HL-60 (cell line): ENCODE measurements at regions not wholly inside any gene's neighbourhood (a gene's known extent, or its start where the extent isn't known, plus 50 kb on each side); places are given as distances from the start of the nearest gene placed in this dataset.

Source experiments
- DNase-seq, 2 experiments: peaks; one replicate each; pipeline ENCODE4 v3.0.0-alpha.2; 2010 to 2020; ENCODE audit warnings: low read depth in 1 of 2, low spot score in 1 of 2
- H3K27ac ChIP-seq: fragments of 250-450 bp; sonication (Bioruptor Pico); replicated peaks from 2 replicates; pipeline ENCODE4 v1.5.1; 2020; ENCODE audit warnings: mild to moderate bottlenecking, moderate library complexity
- H3K27me3 ChIP-seq: fragments of 250-450 bp; sonication (Bioruptor Pico); 2 replicates; pipeline ENCODE4 v1.5.1; 2021; ENCODE audit warnings: mild to moderate bottlenecking, moderate library complexity; ENCODE audit not compliant: insufficient read depth, poor library complexity, severe bottlenecking
- H3K4me3 ChIP-seq: replicated peaks from 2 replicates; pipeline ENCODE4 v1.5.1; 2011; ENCODE audit warnings: mild to moderate bottlenecking, control low read depth, low read length; ENCODE audit not compliant: insufficient read depth
- CTCF ChIP-seq: IDR thresholded peaks from one replicate; pipeline ENCODE4 v1.5.1; 2011; ENCODE audit warnings: low read length, control low read depth, inconsistent platforms; ENCODE audit not compliant: insufficient read depth
- GABPA ChIP-seq: IDR thresholded peaks from 2 replicates; pipeline ENCODE4 v1.6.1; 2012; ENCODE audit warnings: low read depth
- POLR2AphosphoS5 ChIP-seq: IDR thresholded peaks from 2 replicates; pipeline ENCODE4 v1.6.1; 2012; ENCODE audit warnings: low read depth
- REST ChIP-seq: IDR thresholded peaks from 2 replicates; pipeline ENCODE4 v1.6.1; 2012; ENCODE audit warnings: low read depth; ENCODE audit not compliant: insufficient replicate concordance
- SPI1 ChIP-seq: IDR thresholded peaks from 2 replicates; pipeline ENCODE4 v1.6.1; 2012; ENCODE audit warnings: low read depth, mild to moderate bottlenecking, borderline replicate concordance

GRCh38 chr7:130865408-130866236, 131.6 kb upstream of the KLF14 start:
- peak in 1 of 2 experiments; percentile 24 for DNase-seq
- Histone ChIP-seq H3K4me3 (no peak overlapping the region), H3K27ac (no peak overlapping the region), H3K27me3 (no peaks in the 10 kb centered on the region)
- TF ChIP-seq CTCF: no peak
- no peak for TF ChIP-seq GABPA
- TF ChIP-seq REST: peak; percentile 96
- TF ChIP-seq POLR2AphosphoS5: no peak
- peak; percentile 20; the same call in 1 of the 2 replicates for TF ChIP-seq SPI1

DNA sequence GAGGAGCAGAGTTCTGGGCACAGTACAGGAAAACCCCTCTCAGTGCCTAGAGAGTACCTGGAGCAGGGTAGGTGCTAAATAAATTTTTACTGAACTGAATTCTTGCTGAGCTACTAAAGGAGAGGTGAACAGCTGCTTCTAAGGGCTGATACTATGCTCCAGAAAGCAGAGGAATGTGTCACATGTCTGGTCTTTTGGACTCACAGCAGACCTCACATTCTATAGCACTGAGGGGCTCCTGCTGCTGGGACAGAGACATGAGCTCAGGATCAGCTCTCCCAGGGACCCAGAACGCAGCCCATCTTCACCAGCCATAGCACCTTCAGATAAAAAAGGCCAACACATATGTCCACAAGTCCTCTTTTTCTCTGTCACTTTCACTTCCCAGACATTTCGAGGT, 133.0 kb upstream of the KLF14 start:
- Histone ChIP-seq H3K27ac (no peak overlapping the region), H3K4me3 (no peak overlapping the region), H3K27me3 (no peaks in the 10 kb centered on the region)
- TF ChIP-seq GABPA (no peak), REST (no peak), POLR2AphosphoS5 (no peak), SPI1 (no peak)
- DNase-seq: no peak

DNA sequence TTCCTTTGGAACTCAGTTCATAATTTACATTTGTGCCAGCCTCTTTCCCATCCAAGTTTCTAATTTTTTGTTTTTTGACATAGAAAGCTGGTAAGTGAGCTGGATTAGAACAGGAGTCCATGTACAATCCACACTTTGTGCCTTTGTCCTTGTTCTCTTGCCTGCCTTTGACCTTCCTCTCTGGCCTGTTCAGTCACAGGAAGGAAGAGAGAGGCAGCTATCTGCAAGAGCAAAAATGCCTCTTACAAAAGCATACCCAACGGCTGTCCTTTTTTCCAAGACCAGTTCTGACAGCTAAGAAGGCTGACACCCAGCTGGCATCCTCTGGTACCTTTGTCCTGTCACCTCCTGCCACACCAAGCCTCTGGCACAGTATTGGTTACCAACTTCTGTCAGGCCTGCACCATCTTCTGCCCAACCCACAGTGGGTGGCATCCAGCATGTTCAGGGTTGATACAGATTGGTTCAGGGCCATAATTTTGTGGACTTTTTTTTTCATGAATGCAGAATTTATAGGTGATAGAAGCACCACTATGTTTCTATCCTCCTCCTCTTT, 133.7 kb upstream of the KLF14 start:
- Histone ChIP-seq H3K27ac (no peak overlapping the region), H3K27me3 (no peaks in the 10 kb centered on the region), H3K4me3 (no peak overlapping the region)
- DNase-seq: no peak
- TF ChIP-seq CTCF (no peak), REST (no peak), GABPA (no peak), SPI1 (no peak), POLR2AphosphoS5 (no peak)
